DND-41 (cell line): ENCODE measurements at regions not wholly inside any gene's neighbourhood (a gene's known extent, or its start where the extent isn't known, plus 50 kb on each side); places are given as distances from the start of the nearest gene placed in this dataset.

Experiments used
- EZH2 ChIP-seq: IDR thresholded peaks from 3 replicates; pipeline ENCODE4 v1.6.1; 2012; ENCODE audit warnings: borderline replicate concordance, low read depth, mild to moderate bottlenecking, moderate library complexity, low read length, inconsistent platforms; ENCODE audit not compliant: severe bottlenecking
- TF ChIP-seq, protein P1 (sequence below): IDR thresholded peaks from 2 replicates; pipeline ENCODE4 v1.5.1; 2012; ENCODE audit warnings: borderline replicate concordance, low read length, moderate library complexity, mild to moderate bottlenecking; ENCODE audit not compliant: poor library complexity, severe bottlenecking; ENCODE audit errors: extremely low read depth

DNA sequence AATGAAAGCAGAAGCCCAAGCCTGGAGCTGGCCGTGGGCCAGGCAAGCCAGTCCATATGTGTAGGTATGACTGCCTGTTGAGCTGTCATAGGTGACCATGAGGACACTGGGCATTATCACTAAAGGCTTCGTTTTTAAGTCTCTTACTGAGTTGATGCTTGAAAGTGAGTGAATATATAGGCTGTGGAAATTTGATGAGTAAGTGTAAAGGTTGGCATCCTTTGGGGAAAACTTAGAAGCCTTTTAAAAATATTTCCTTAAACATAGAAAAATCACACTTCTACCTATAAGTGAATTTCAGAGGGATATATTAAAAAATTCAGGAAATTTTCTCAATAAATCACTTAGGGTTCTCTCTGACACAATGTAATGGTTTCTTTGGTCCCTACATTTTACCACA is 396.5 kb downstream of the FOXG1 start:
- TF ChIP-seq, protein P1, sequence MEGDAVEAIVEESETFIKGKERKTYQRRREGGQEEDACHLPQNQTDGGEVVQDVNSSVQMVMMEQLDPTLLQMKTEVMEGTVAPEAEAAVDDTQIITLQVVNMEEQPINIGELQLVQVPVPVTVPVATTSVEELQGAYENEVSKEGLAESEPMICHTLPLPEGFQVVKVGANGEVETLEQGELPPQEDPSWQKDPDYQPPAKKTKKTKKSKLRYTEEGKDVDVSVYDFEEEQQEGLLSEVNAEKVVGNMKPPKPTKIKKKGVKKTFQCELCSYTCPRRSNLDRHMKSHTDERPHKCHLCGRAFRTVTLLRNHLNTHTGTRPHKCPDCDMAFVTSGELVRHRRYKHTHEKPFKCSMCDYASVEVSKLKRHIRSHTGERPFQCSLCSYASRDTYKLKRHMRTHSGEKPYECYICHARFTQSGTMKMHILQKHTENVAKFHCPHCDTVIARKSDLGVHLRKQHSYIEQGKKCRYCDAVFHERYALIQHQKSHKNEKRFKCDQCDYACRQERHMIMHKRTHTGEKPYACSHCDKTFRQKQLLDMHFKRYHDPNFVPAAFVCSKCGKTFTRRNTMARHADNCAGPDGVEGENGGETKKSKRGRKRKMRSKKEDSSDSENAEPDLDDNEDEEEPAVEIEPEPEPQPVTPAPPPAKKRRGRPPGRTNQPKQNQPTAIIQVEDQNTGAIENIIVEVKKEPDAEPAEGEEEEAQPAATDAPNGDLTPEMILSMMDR = no peak
- TF ChIP-seq EZH2 = no peak
